GM12878 (cell line): ENCODE measurements at regions not wholly inside any gene's neighbourhood (a gene's known extent, or its start where the extent isn't known, plus 50 kb on each side); places are given as distances from the start of the nearest gene placed in this dataset.

ENCODE experiments used
- ATAC-seq: fragments of 200-7000 bp; cut with Tn5 transposase; 3 replicates; pipeline ENCODE4 v1.9.1; 2020; ENCODE audit warnings: mild to moderate bottlenecking, moderate library complexity
- BruUV-seq: library from RNA; stranded (reverse); fragments of 400-500 nt; replicated peaks from 2 replicates; lab custom pipeline; 2021; lab: Mats Ljungman, UMichigan
- CTCF ChIA-PET: fragments of 300-600 bp; sonication (Branson Sonifier 250); formaldehyde crosslinking; extraction: SDS; loops from one replicate; lab custom pipeline; 2021; ENCODE audit warnings: inconsistent platforms; lab: Yijun Ruan, JAX
- POLR2A ChIA-PET: fragments of 350-600 bp; formaldehyde crosslinking; extraction: SDS; loops from one replicate; lab custom pipeline; 2021; ENCODE audit warnings: inconsistent platforms; lab: Charles Lee
- RAD21 ChIA-PET: fragments of 300-600 bp; sonication (Branson Sonifier 250); formaldehyde crosslinking; loops from one replicate; lab custom pipeline; 2023; ENCODE audit warnings: antibody characterized with exemption; ENCODE audit not compliant: unreplicated experiment; lab: Charles Lee
- SMC1A ChIA-PET: fragments of 300-600 bp; sonication (Branson Sonifier 250); formaldehyde crosslinking; loops from one replicate; lab custom pipeline; 2023; ENCODE audit not compliant: unreplicated experiment, uncharacterized antibody; lab: Charles Lee
- DNase-seq: peaks from one replicate; pipeline ENCODE4 v3.0.0-alpha.2; 2011; ENCODE audit warnings: low read depth, low spot score
- FAIRE-seq: peaks from 3 replicates; lab custom pipeline; 2011; peaks lifted over from hg19 to GRCh38; lab: Jason Lieb, UNC
- H2AFZ ChIP-seq: 2 replicates; pipeline ENCODE4 v1.6.0; 2011; ENCODE audit warnings: low read depth, low read length, control low read depth; ENCODE audit not compliant: control insufficient read depth
- H3K27ac ChIP-seq: 2 replicates; pipeline ENCODE4 v1.5.1; 2011; ENCODE audit warnings: control low read depth; ENCODE audit not compliant: control insufficient read depth, insufficient read depth
- H3K27me3 ChIP-seq, 2 experiments: replicated peaks in 1 of 2; 2 replicates each; pipeline versions ENCODE4 v1.6.0 to v1.6.1; 2011; ENCODE audit warnings: low read length in 1 of 2; ENCODE audit not compliant: control insufficient read depth in 2 of 2, insufficient read depth in 2 of 2
- H3K36me3 ChIP-seq, 2 experiments: 2 replicates each; pipeline ENCODE4 v1.5.1; 2011; ENCODE audit warnings: low read length in 1 of 2; ENCODE audit not compliant: control insufficient read depth in 2 of 2, insufficient read depth in 2 of 2
- H3K4me1 ChIP-seq: 2 replicates; pipeline ENCODE4 v1.6.1; 2011; ENCODE audit warnings: mild to moderate bottlenecking, low read length, moderate library complexity, mixed read lengths; ENCODE audit not compliant: control insufficient read depth, insufficient read depth
- H3K4me2 ChIP-seq: 2 replicates; pipeline ENCODE4 v1.6.0; 2011; ENCODE audit warnings: control low read depth; ENCODE audit not compliant: control insufficient read depth, insufficient read depth
- H3K4me3 ChIP-seq: fragments of 200-600 bp; sonication (generic); 2 replicates; pipeline ENCODE4 v1.5.1; 2016
- H3K79me2 ChIP-seq: 2 replicates; pipeline ENCODE4 v1.6.0; 2011; ENCODE audit warnings: low read length; ENCODE audit not compliant: control insufficient read depth, insufficient read depth
- H3K9ac ChIP-seq: 2 replicates; pipeline ENCODE4 v1.8.0; 2011; ENCODE audit warnings: low read length, control low read depth, mixed read lengths; ENCODE audit not compliant: control insufficient read depth, insufficient read depth
- H3K9me3 ChIP-seq: replicated peaks from 3 replicates; pipeline ENCODE4 v1.5.1; 2011; ENCODE audit warnings: mild to moderate bottlenecking, low read length; ENCODE audit not compliant: control insufficient read depth, insufficient read depth
- H4K20me1 ChIP-seq: 2 replicates; pipeline ENCODE4 v1.6.0; 2011; ENCODE audit not compliant: control insufficient read depth, insufficient read depth
- ATF2 ChIP-seq: IDR thresholded peaks from 2 replicates; pipeline ENCODE4 v1.6.1; 2012; ENCODE audit warnings: low read length, inconsistent platforms
- BHLHE40 ChIP-seq, 2 experiments: fragments of 450-650 bp in 1 of 2; IDR thresholded peaks; 2 replicates each; pipeline ENCODE4 v1.6.1; 2011 to 2017; ENCODE audit warnings: low read depth in 2 of 2, borderline replicate concordance in 1 of 2, improper control_type of control experiment in 1 of 2, low read length in 1 of 2, mild to moderate bottlenecking in 1 of 2
- EED ChIP-seq: sonication (generic); IDR thresholded peaks from 2 replicates; pipeline ENCODE4 v1.6.1; 2016; ENCODE audit warnings: antibody characterized with exemption, low read depth
- ETV6 ChIP-seq, 2 experiments: fragments of 450-650 bp in 1 of 2; IDR thresholded peaks in 1 of 2; conservative IDR thresholded peaks in 1 of 2; 2 replicates each; pipeline ENCODE4 v1.6.1; 2014; ENCODE audit warnings: antibody characterized with exemption in 1 of 2, borderline replicate concordance in 1 of 2, low read depth in 1 of 2, mild to moderate bottlenecking in 1 of 2, moderate library complexity in 1 of 2
- FOXK2 ChIP-seq: fragments of 450-650 bp; IDR thresholded peaks from 2 replicates; pipeline ENCODE4 v1.6.1; 2017; ENCODE audit warnings: mild to moderate bottlenecking, moderate library complexity
- HCFC1 ChIP-seq: fragments of 150-350 bp; IDR thresholded peaks from 2 replicates; pipeline ENCODE4 v1.6.1; 2014; ENCODE audit warnings: low read length
- KAT2A ChIP-seq: conservative IDR thresholded peaks from 2 replicates; pipeline ENCODE4 v1.6.1; 2011; ENCODE audit warnings: low read depth, low read length; ENCODE audit not compliant: control insufficient read depth
- LARP7 ChIP-seq: fragments of 450-650 bp; IDR thresholded peaks from 2 replicates; pipeline ENCODE4 v1.6.1; 2017; ENCODE audit warnings: mild to moderate bottlenecking
- MAX ChIP-seq: IDR thresholded peaks from 2 replicates; pipeline ENCODE4 v1.6.1; 2012; ENCODE audit warnings: low read depth, low read length, improper control_type of control experiment
- MEF2A ChIP-seq: IDR thresholded peaks from 2 replicates; pipeline ENCODE4 v1.6.1; 2011; ENCODE audit warnings: low read depth, mild to moderate bottlenecking, low read length, moderate library complexity; ENCODE audit not compliant: insufficient read depth
- MYB ChIP-seq: fragments of 150-350 bp; IDR thresholded peaks from 2 replicates; pipeline ENCODE4 v1.6.1; 2014; ENCODE audit warnings: mild to moderate bottlenecking, low read depth, low read length, borderline replicate concordance
- RCOR1 ChIP-seq: conservative IDR thresholded peaks from 2 replicates; pipeline ENCODE4 v1.6.1; 2012; ENCODE audit warnings: low read depth, low read length, improper control_type of control experiment
- SMC3 ChIP-seq: IDR thresholded peaks from 2 replicates; pipeline ENCODE4 v1.6.1; 2011; ENCODE audit warnings: low read length, improper control_type of control experiment, borderline replicate concordance
- TARDBP ChIP-seq: IDR thresholded peaks from 2 replicates; pipeline ENCODE4 v1.6.1; 2016; ENCODE audit warnings: borderline replicate concordance
- WRNIP1 ChIP-seq: IDR thresholded peaks from 2 replicates; pipeline ENCODE4 v1.6.1; 2011; ENCODE audit warnings: low read depth, low read length, improper control_type of control experiment, borderline replicate concordance
- ZNF622 ChIP-seq: fragments of 450-650 bp; IDR thresholded peaks from 2 replicates; pipeline ENCODE4 v1.6.1; 2017; ENCODE audit warnings: mild to moderate bottlenecking, inconsistent platforms
- WGBS: methylation state at CpG from one replicate; pipeline ENCODE4 v1.1.6; 2016; ENCODE audit warnings: low lambda C conversion rate; ENCODE audit not compliant: insufficient replicate concordance, insufficient coverage; ENCODE audit errors: missing lambda C conversion rate; 5-methylcytosine and 5-hydroxymethylcytosine counted together
- in situ Hi-C: fragments of 300-500 bp; cut with MboI; formaldehyde crosslinking; loops from 9 replicates; pipeline ENCODE4 v1.14.3; 2018; ENCODE audit warnings: mixed read lengths
- intact Hi-C: fragments of 100-400 bp; cut with micrococcal nuclease; formaldehyde crosslinking; loops from one replicate; pipeline ENCODE4 v1.14.2; 2022; ENCODE audit not compliant: unreplicated experiment
- TF ChIP-seq, protein P1 (sequence below): fragments of 450-650 bp; formaldehyde crosslinking; IDR thresholded peaks from 2 replicates; pipeline ENCODE4 v1.4.0; 2022; ENCODE audit warnings: mild to moderate bottlenecking, moderate library complexity
- TF ChIP-seq, protein P2 (sequence below): fragments of 450-650 bp; formaldehyde crosslinking; IDR thresholded peaks from 2 replicates; pipeline ENCODE4 v1.4.0; 2020; ENCODE audit warnings: mild to moderate bottlenecking, moderate library complexity

- Histone ChIP-seq H2AFZ (no peak overlapping the region), H3K4me3 (no peak overlapping the region), H3K36me3 (no peaks in the 10 kb centered on the region), H3K4me2 (no peak overlapping the region), H3K27me3 (no peaks in the 10 kb centered on the region), H3K79me2 (no peaks in the 10 kb centered on the region), H3K4me1 (no peaks in the 10 kb centered on the region), H3K9me3 (no peaks in the 10 kb centered on the region), H3K27ac (no peak overlapping the region), H3K9ac (no peak overlapping the region), H4K20me1 (no peaks in the 10 kb centered on the region)
- ChIA-PET POLR2A (no interaction called here), SMC1A (no interaction called here), RAD21 (no interaction called here), CTCF (no interaction called here)
- ATAC-seq (no peak), FAIRE-seq (no peak), DNase-seq (no peak)
- no TSS peak for BruUV-seq
- in situ Hi-C loops (no loop called here), intact Hi-C loops (no loop called here)
- WGBS = 15% methylated on average over 2 of the region's 2 CpGs
- no peak for TF ChIP-seq MYB
- TF ChIP-seq MAX = no peak
- TF ChIP-seq, protein P1, sequence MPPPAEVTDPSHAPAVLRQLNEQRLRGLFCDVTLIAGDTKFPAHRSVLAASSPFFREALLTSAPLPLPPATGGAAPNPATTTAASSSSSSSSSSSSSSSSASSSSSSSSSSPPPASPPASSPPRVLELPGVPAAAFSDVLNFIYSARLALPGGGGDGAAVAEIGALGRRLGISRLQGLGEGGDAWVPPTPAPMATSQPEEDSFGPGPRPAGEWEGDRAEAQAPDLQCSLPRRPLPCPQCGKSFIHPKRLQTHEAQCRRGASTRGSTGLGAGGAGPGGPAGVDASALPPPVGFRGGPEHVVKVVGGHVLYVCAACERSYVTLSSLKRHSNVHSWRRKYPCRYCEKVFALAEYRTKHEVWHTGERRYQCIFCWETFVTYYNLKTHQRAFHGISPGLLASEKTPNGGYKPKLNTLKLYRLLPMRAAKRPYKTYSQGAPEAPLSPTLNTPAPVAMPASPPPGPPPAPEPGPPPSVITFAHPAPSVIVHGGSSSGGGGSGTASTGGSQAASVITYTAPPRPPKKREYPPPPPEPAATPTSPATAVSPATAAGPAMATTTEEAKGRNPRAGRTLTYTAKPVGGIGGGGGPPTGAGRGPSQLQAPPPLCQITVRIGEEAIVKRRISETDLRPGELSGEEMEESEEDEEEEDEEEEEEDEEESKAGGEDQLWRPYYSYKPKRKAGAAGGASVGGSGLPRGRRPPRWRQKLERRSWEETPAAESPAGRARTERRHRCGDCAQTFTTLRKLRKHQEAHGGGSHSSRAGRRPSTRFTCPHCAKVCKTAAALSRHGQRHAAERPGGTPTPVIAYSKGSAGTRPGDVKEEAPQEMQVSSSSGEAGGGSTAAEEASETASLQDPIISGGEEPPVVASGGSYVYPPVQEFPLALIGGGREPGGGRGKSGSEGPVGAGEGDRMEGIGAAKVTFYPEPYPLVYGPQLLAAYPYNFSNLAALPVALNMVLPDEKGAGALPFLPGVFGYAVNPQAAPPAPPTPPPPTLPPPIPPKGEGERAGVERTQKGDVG (CRISPR knock-in tag) = no peak
- TF ChIP-seq WRNIP1 = no peak
- TF ChIP-seq EED = no peak
- TF ChIP-seq ZNF622 = no peak
- no peak for TF ChIP-seq HCFC1
- TF ChIP-seq TARDBP = no peak
- TF ChIP-seq BHLHE40 (IDR thresholded peaks at IDR 0.05; ENCODE audit: borderline replicate concordance in 1 of 2, low read depth in 2 of 2, low read length in 1 of 2) = no peak
- TF ChIP-seq FOXK2 = no peak
- no peak for TF ChIP-seq RCOR1
- TF ChIP-seq, protein P2, sequence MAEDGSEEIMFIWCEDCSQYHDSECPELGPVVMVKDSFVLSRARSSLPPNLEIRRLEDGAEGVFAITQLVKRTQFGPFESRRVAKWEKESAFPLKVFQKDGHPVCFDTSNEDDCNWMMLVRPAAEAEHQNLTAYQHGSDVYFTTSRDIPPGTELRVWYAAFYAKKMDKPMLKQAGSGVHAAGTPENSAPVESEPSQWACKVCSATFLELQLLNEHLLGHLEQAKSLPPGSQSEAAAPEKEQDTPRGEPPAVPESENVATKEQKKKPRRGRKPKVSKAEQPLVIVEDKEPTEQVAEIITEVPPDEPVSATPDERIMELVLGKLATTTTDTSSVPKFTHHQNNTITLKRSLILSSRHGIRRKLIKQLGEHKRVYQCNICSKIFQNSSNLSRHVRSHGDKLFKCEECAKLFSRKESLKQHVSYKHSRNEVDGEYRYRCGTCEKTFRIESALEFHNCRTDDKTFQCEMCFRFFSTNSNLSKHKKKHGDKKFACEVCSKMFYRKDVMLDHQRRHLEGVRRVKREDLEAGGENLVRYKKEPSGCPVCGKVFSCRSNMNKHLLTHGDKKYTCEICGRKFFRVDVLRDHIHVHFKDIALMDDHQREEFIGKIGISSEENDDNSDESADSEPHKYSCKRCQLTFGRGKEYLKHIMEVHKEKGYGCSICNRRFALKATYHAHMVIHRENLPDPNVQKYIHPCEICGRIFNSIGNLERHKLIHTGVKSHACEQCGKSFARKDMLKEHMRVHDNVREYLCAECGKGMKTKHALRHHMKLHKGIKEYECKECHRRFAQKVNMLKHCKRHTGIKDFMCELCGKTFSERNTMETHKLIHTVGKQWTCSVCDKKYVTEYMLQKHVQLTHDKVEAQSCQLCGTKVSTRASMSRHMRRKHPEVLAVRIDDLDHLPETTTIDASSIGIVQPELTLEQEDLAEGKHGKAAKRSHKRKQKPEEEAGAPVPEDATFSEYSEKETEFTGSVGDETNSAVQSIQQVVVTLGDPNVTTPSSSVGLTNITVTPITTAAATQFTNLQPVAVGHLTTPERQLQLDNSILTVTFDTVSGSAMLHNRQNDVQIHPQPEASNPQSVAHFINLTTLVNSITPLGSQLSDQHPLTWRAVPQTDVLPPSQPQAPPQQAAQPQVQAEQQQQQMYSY (CRISPR knock-in tag) = no peak
- no peak for TF ChIP-seq KAT2A
- no peak for TF ChIP-seq SMC3
- TF ChIP-seq ETV6 (conservative IDR thresholded peaks at IDR 0.05 in 1 of 2, IDR thresholded peaks at IDR 0.05 in 1 of 2; ENCODE audit: borderline replicate concordance in 1 of 2, low read depth in 1 of 2) = no peak
- no peak for TF ChIP-seq ATF2
- no peak for TF ChIP-seq MEF2A
- TF ChIP-seq LARP7 = no peak
Measured at GRCh38 chr1:232177438-232177837, 452.5 kb downstream of the SIPA1L2 start.
